HG03575 (cell line): ENCODE measurements at regions not wholly inside any gene's neighbourhood (a gene's known extent, or its start where the extent isn't known, plus 50 kb on each side); places are given as distances from the start of the nearest gene placed in this dataset.

ENCODE experiments used
- ATAC-seq: cut with Tn5 transposase; IDR thresholded peaks from one replicate; pipeline ENCODE4 v1.9.1; 2021; ENCODE audit not compliant: unreplicated experiment, insufficient number of reproducible peaks, low FRiP score; ENCODE audit errors: extremely low read depth

GRCh38 chr2:103252781-103253180, 490.9 kb downstream of the TMEM182 start:
- ATAC-seq = no peak

GRCh38 chr2:103254611-103255010, 492.8 kb downstream of the TMEM182 start:
- ATAC-seq = no peak

- ATAC-seq = no peak
These were observed 502.4 kb downstream of the TMEM182 start for GRCh38 chr2:103264058-103264768.

DNA sequence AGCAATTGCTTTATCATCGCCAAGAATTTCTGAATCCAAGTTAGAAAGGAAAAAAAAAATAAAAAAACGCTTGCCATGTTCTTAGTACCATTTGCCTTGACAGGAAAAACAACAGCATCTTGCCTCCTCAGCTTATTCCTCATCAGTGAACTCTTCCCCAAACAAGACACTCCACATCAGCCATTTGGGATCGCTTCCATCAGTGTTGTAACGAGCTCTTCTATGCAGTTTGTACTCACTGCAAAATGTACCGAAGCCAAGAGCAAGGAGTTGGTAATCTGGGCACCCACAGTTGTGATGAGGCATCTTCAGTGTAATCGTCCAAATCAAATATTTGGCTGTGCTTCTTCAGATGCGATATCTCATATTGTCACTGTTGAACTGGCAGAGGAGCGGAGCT, 503.7 kb downstream of the TMEM182 start:
- no peak for ATAC-seq

DNA sequence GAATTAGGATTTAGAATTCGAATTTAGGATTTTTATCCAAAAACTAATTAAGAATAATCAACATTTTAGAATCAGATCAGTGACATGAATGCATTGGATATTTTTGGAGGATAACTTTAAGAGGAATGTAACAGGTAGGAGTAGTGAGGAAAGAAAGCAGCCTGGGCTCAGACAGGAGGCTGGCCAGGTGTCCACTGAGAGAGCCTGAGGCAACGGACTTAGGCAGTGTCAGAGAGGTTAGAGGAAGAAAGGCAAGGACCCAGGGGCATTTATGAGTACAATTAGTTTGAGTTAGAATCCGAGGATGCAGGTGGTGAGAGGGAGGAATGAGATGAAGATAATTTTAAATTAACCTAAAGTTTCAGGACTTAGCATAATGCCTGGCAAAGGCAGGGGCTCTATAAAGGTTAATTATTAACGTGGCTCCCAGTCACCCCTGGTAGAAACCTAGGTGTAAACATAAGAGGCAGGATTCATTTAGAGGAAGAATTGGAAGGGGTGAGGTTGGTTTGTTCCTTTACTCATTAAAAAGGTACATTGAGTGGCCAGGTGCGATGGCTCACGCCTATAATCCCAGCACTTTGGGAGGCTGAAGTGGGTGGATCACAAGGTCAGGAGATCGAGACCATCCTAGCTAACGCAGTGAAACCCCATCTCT, 507.1 kb downstream of the TMEM182 start:
- no peak for ATAC-seq

GRCh38 chr2:103276869-103277268, 515.0 kb downstream of the TMEM182 start:
- no peak for ATAC-seq

DNA sequence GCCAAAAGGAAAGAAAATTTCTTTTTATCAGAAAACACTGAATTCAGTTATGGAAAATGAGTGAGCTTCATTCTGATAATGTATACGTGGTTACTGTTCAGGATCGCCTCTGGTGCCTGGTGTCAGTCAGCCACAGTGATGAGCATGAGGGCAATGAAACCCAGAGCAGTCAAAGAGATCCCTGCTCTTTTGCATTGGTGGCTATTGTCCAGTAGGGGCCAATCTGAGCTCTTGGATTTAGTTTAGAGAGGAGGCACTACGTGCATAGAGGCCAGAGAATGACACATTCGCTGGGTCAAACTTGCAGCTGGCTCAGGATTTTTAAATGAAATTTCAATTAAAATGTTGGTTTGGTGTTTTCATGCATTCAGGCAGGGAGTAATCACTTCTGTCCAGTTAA, 522.9 kb downstream of the TMEM182 start:
- ATAC-seq = no peak

- ATAC-seq = no peak
These were observed 523.5 kb downstream of the TMEM182 start for GRCh38 chr2:103285354-103285753.

- ATAC-seq = no peak
These were observed 525.9 kb downstream of the TMEM182 start for GRCh38 chr2:103287746-103288145.

DNA sequence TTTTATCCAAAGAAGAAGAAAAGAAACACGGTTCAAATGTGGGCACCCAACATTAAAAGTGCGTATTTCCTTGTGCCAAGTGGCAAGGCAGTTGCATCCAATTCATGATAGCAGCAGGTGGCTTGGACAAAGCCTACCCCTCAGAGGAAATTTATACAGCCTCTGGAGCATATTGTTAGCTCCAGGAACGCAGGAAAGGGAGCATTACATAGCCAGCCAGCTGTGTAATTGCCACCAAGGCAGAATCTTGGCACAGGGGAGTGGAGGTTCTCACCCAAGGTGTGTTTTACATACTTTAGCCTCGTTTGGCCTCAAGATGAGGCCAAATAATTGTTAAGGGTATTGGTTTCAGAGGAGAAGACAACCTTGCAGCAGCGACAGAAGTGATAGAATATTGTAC, 526.9 kb downstream of the TMEM182 start:
- ATAC-seq = no peak

- no peak for ATAC-seq
These were observed 527.4 kb downstream of the TMEM182 start for GRCh38 chr2:103289105-103289725.

GRCh38 chr2:103292573-103292972, 530.7 kb downstream of the TMEM182 start:
- ATAC-seq = no peak

DNA sequence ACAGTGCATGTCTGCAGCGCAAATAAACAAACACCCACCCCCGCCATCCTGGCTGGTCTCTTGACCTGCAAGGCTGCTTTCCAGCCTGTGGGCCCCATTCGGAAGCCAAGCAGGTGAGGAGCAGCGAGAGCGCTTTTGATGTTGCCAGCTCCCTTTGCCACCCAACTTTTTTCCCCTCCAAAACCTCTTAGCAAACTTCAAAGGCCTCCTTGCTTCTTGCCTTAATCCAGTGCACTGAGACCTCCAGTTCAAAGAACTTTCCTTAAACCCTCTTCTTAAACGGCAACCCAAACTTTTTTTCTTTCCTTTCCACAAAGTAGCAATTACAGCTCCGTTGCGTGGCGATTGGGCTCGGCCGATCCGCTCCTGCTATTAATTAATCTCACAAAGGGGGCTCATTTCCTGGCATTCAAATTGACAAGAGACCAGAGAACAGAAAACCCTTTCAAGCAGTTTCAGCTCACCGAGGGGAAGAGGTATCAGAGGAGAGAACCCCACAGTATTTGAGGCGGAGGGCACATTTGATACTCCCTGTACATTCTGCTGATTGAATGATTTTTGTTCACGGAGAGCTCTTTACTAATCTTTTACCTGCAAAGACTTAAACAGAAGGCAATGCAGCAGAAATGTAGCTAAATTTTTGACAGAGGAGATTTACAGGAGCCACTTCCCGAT, 531.4 kb downstream of the TMEM182 start:
- ATAC-seq = no peak

DNA sequence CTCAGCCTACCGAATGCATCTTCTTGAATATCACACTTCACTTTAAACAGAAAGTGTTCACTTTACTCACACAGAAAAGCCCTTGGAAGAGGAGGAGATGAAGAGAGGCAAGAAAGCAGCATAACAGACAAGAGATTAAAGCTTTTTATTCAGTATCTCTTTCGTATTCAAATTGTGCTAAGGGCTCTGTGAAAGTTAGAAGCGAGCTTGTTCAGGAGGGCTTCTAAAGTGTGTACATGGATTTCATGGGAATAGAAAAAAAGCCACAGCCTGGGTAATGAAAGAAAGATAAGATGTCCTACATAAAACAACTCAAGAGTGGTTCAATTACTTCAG, 531.9 kb downstream of the TMEM182 start:
- no peak for ATAC-seq

DNA sequence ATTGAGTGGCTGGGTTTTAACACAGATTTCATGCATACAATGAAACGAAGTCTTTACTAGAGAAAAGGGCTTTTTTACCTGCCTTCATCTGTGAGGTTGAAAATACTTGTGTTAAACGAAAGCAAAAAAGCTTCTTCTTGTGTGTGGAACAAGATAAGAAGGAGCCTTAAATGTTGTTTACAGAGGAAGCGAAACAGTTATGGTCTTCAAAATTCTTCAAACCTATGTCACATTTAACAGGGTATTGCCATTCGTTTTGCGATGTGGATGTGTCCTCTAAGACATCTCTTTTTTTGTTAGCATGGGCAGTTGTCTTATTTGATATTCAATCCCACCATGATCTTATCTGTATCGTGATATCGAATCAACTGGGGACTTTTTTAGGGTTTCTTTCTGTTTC, 532.6 kb downstream of the TMEM182 start:
- no peak for ATAC-seq

GRCh38 chr2:103295591-103295990, 533.8 kb downstream of the TMEM182 start:
- no peak for ATAC-seq

GRCh38 chr2:103324671-103325070, 562.8 kb downstream of the TMEM182 start:
- no peak for ATAC-seq

DNA sequence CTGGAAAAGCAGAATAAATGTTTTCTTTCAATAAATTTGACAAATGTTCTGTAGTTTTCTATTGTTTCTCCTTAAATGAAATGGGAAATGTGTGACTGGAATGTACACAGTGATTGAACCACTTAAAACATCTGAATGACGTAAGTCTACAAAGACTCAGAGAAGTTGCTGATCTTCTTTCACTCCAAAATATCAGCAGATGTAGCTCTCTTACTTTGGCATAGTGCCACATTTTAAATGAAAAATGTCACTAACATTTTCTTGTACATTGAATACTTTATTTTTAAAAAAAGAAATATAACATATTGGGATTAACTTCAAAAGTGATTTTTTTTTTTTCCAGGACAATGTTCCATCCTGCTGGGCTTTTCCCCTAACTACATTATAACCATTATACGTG, 565.6 kb downstream of the TMEM182 start:
- ATAC-seq = no peak

- ATAC-seq = no peak
These were observed 566.1 kb downstream of the TMEM182 start for GRCh38 chr2:103327966-103328365.

GRCh38 chr2:103335403-103335802, 573.6 kb downstream of the TMEM182 start:
- ATAC-seq = no peak
